HCT116 (cell line): ENCODE measurements at regions not wholly inside any gene's neighbourhood (a gene's known extent, or its start where the extent isn't known, plus 50 kb on each side); places are given as distances from the start of the nearest gene placed in this dataset.

ENCODE experiments used
- CEBPB ChIP-seq: IDR thresholded peaks from 2 replicates; pipeline ENCODE4 v1.6.1; 2012; ENCODE audit warnings: low read depth
- POLR2A ChIP-seq: IDR thresholded peaks from 2 replicates; pipeline ENCODE4 v1.7.0; 2011; ENCODE audit warnings: borderline replicate concordance; ENCODE audit not compliant: insufficient read depth, insufficient read length; ENCODE audit errors: extremely low read depth
- POLR2AphosphoS5 ChIP-seq: IDR thresholded peaks from 2 replicates; pipeline ENCODE4 v1.6.1; 2011; ENCODE audit warnings: mild to moderate bottlenecking, low read depth, low read length, moderate library complexity
- SRF ChIP-seq: IDR thresholded peaks from 2 replicates; pipeline ENCODE4 v1.6.1; 2012; ENCODE audit warnings: low read depth
- TF ChIP-seq, protein P1 (sequence below), 3 experiments: fragments of 200-600 bp in 1 of 3; sonication (generic) in 1 of 3; IDR thresholded peaks in 2 of 3; conservative IDR thresholded peaks in 1 of 3; 2 replicates each; pipeline ENCODE4 v1.5.1; 2012 to 2017; ENCODE audit warnings: low read depth in 2 of 3, low read length in 2 of 3, antibody characterized with exemption in 1 of 3, borderline replicate concordance in 1 of 3, control low read depth in 1 of 3, mild to moderate bottlenecking in 1 of 3, mixed read lengths in 1 of 3, mixed run types in 1 of 3, moderate library complexity in 1 of 3; ENCODE audit not compliant: insufficient read depth in 1 of 3
- TF ChIP-seq, protein P2 (sequence below): IDR thresholded peaks from 2 replicates; pipeline ENCODE4 v1.6.1; 2012

DNA sequence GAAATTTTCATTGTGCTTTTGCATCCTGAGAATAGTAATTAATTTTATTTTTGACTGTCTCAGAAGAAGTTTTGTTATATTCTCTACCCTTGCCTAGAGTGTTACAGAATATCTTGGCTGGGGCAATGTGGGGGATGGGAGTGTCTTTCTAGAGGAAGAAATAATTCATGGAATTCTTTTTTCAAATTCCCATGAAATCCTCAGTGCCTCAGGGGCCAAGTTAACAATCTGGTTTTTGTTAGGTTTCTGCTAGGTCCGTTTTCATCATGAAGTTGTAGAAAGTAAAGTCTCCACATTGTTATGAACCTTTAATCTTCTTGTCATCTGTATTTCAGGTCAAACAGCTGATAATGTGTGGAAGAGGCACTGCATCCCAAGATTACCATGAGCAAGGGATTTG is 145.6 kb upstream of the GYPC start:
- TF ChIP-seq, protein P1, sequence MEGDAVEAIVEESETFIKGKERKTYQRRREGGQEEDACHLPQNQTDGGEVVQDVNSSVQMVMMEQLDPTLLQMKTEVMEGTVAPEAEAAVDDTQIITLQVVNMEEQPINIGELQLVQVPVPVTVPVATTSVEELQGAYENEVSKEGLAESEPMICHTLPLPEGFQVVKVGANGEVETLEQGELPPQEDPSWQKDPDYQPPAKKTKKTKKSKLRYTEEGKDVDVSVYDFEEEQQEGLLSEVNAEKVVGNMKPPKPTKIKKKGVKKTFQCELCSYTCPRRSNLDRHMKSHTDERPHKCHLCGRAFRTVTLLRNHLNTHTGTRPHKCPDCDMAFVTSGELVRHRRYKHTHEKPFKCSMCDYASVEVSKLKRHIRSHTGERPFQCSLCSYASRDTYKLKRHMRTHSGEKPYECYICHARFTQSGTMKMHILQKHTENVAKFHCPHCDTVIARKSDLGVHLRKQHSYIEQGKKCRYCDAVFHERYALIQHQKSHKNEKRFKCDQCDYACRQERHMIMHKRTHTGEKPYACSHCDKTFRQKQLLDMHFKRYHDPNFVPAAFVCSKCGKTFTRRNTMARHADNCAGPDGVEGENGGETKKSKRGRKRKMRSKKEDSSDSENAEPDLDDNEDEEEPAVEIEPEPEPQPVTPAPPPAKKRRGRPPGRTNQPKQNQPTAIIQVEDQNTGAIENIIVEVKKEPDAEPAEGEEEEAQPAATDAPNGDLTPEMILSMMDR (IDR thresholded peaks at IDR 0.05 in 2 of 3, conservative IDR thresholded peaks at IDR 0.05 in 1 of 3; ENCODE audit: borderline replicate concordance in 1 of 3, insufficient read depth in 1 of 3, low read depth in 2 of 3, low read length in 2 of 3) = no peak
- no peak for TF ChIP-seq CEBPB
- TF ChIP-seq SRF = no peak
- TF ChIP-seq POLR2A = no peak
- TF ChIP-seq, protein P2, sequence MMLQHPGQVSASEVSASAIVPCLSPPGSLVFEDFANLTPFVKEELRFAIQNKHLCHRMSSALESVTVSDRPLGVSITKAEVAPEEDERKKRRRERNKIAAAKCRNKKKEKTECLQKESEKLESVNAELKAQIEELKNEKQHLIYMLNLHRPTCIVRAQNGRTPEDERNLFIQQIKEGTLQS = no peak
- TF ChIP-seq POLR2AphosphoS5 = no peak
